ENCODE measurements at regions not wholly inside any gene's neighbourhood (a gene's known extent, or its start where the extent isn't known, plus 50 kb on each side); places are given as distances from the start of the nearest gene placed in this dataset.

GRCh38 chr2:40507432-40507831 lies 55.5 kb upstream of the SLC8A1 start:
- DNase-seq (ENCODE audit: low read depth in 3 of 3), result no peak

- no peak for DNase-seq (ENCODE audit: low read depth in 3 of 3)
Observed at GRCh38 chr2:40510304-40510703, 58.4 kb upstream of the SLC8A1 start.

- no peak for DNase-seq (ENCODE audit: low read depth in 3 of 3)
Observed at GRCh38 chr2:40511661-40512213, 59.8 kb upstream of the SLC8A1 start.

GRCh38 chr2:40512256-40512655 lies 60.4 kb upstream of the SLC8A1 start:
- no peak for DNase-seq (ENCODE audit: low read depth in 3 of 3)

DNA sequence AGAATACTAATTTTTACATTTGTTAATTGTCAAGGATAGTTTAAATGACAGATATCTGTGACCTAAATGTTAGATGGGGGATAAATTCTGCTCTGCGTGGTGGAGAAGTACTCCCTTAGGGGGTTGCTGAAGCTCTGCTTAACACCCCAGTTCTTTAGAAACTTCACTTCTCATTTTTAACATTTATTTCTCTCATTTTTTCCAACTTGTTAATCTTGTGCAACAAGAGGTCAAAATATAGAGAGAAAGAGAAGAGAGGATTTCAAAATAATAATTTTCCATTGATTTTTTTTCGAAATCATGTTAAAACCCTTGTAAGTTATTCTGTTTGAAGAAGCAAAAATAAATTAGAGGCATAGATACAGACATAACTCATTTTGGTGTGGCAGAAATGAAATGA lies 61.3 kb upstream of the SLC8A1 start:
- no peak for DNase-seq (ENCODE audit: low read depth in 3 of 3)

GRCh38 chr2:40516604-40517003 lies 64.7 kb upstream of the SLC8A1 start:
- no peak for DNase-seq (ENCODE audit: low read depth in 3 of 3)

GRCh38 chr2:40528564-40528963 lies 76.7 kb upstream of the SLC8A1 start:
- DNase-seq (ENCODE audit: low read depth in 3 of 3), result no peak

GRCh38 chr2:40531359-40531758 lies 79.5 kb upstream of the SLC8A1 start:
- DNase-seq (ENCODE audit: low read depth in 3 of 3), result no peak

GRCh38 chr2:40534528-40534927 lies 82.6 kb upstream of the SLC8A1 start:
- DNase-seq (ENCODE audit: low read depth in 3 of 3), result no peak

DNA sequence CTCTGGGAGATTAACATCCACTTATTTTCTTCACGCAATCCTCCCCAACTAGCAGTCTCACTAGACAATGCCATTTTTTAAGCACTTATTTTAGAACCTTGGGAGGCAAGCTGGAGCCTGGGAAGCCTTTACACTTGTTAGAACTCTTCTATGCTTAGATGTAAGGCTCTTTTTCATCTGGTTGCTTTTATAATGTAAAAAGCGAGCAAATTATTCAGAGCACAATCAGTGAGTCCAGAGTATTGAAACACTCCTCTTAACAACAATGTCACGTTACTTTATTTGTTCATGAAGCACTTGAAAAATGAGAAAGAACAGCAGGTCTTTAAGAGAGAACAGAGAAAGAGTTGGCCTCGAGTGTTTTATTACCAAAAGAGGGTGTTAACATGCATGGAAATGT lies 84.1 kb upstream of the SLC8A1 start:
- no peak for DNase-seq (ENCODE audit: low read depth in 3 of 3)

DNA sequence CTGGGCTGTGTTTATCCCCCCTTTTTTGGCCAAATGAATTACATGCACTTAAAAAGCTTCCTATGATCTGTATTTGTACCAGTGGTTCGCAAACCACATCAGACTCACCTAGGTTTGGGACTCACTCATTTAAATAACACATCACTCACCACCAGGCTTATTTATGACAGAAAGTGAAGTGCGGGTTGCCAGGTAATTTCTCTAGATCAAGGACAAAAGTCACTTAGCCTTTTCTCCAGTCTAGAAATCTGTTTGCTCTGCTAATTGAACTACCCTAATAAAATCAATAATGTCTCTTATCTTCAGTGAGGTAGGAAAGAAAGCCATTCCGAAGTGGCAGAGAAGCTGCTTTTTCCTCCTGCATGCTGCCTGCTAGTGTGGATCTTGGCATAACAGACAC lies 88.1 kb upstream of the SLC8A1 start:
- DNase-seq (ENCODE audit: low read depth in 3 of 3), result no peak

GRCh38 chr2:40543381-40543780 lies 91.5 kb upstream of the SLC8A1 start:
- DNase-seq (ENCODE audit: low read depth in 3 of 3), result no peak

- DNase-seq (ENCODE audit: low read depth in 3 of 3), result no peak
Observed at GRCh38 chr2:40544072-40544471, 92.2 kb upstream of the SLC8A1 start.

- no peak for DNase-seq (ENCODE audit: low read depth in 3 of 3)
Observed at GRCh38 chr2:40545645-40546044, 93.8 kb upstream of the SLC8A1 start.

GRCh38 chr2:40546439-40547191 lies 94.7 kb upstream of the SLC8A1 start:
- no peak for DNase-seq (ENCODE audit: low read depth in 3 of 3)

GRCh38 chr2:40548521-40548920 lies 96.6 kb upstream of the SLC8A1 start:
- DNase-seq (ENCODE audit: low read depth in 3 of 3), result no peak

DNA sequence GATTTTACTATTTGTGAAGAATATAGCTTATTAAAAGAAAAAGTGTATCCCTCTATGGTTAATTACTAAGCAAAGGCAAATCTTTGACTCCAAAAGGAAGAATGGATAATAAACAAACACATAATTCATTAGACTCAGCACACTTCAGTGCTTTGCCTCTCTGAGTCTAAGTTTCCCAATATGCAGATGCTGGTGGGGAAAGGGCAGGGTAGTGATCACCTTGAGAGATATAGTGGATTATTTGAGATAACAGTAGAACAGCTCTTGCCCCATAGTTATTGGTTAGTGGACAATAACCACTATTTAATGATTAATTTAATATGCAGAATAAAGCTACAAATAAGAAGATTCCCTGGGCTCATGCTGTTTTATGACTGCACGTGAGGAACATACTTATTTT lies 98.2 kb upstream of the SLC8A1 start:
- DNase-seq (ENCODE audit: low read depth in 3 of 3), result no peak

- no peak for DNase-seq (ENCODE audit: low read depth in 3 of 3)
Observed at GRCh38 chr2:40551081-40551480, 99.2 kb upstream of the SLC8A1 start.

GRCh38 chr2:40554665-40555294 lies 102.9 kb upstream of the SLC8A1 start:
- no peak for DNase-seq (ENCODE audit: low read depth in 3 of 3)

DNA sequence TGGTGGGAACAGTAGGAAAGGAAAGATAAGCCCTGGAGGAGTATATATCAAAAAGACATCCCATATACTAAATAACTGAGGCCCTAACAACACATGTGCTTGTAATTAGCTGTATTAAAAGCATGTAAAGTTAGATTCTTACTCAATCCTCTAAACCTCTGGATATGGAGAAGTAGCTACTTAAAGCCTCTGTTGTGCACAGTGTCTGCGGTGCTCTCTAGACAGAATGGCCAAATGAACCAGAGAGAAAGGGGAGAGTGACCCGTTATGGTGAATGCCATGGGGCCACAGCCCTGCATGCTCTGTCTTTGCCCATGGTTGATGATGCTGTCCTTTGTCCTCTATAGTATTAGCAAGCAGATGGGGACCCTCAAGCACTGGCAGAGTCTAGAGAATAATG lies 104.4 kb upstream of the SLC8A1 start:
- DNase-seq (ENCODE audit: low read depth in 3 of 3), result no peak

DNA sequence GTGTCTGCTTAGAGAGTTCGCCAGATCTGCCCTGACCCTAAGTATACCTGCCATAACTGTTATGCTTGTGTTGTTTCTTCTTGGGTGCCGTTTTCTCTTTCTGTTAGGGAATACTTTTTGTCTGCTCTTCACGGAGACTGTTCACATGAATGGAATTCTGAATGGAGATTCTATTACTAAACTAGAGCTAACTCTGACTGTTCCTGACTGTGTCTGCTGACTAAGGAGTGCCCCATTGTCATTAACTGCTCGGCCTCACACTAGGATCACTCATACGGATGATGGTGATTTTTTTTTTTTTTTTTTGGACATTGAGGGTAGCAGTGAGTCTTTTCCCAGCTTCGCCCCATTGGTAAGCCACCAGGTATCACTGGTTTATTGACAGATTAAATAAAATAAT lies 104.8 kb upstream of the SLC8A1 start:
- DNase-seq (ENCODE audit: low read depth in 3 of 3), result no peak

- no peak for DNase-seq (ENCODE audit: low read depth in 3 of 3)
Observed at GRCh38 chr2:40558761-40559160, 106.9 kb upstream of the SLC8A1 start.

GRCh38 chr2:40559175-40559574 lies 107.3 kb upstream of the SLC8A1 start:
- no peak for DNase-seq (ENCODE audit: low read depth in 3 of 3)

Data from stimulated activated CD4-positive, alpha-beta T cell treated with anti-CD3 and anti-CD28 coated beads, TNF-alpha, amount 100 ng/mL, for 4 hours (primary cell).